Smooth muscle cell (in vitro differentiated cells): ENCODE measurements at regions not wholly inside any gene's neighbourhood (a gene's known extent, or its start where the extent isn't known, plus 50 kb on each side); places are given as distances from the start of the nearest gene placed in this dataset.
"Not testable (repeated sequence)": the region's sequence is repeated elsewhere in the genome, so short reads cannot be mapped to it uniquely, and the experiment has no call there.

ENCODE experiments used
- DNase-seq: peaks from one replicate; lab custom pipeline; 2025; ENCODE audit not compliant: unreplicated experiment; lab: John Stamatoyannopoulos, UW
- H2AFZ ChIP-seq: fragments of 200-600 bp; sonication (generic); 2 replicates; pipeline ENCODE4 v1.6.0; 2016; ENCODE audit warnings: antibody characterized with exemption, low read depth, mild to moderate bottlenecking
- H3F3A ChIP-seq: fragments of 200-600 bp; sonication (generic); 2 replicates; pipeline ENCODE4 v1.6.0; 2017; ENCODE audit warnings: antibody characterized with exemption, low read depth
- H3K27ac ChIP-seq: fragments of 200-600 bp; sonication (generic); 2 replicates; pipeline ENCODE4 v1.5.1; 2016; ENCODE audit warnings: low read depth, mild to moderate bottlenecking
- H3K27me3 ChIP-seq: fragments of 200-600 bp; sonication (generic); 2 replicates; pipeline ENCODE4 v1.6.1; 2016; ENCODE audit warnings: low read depth, mild to moderate bottlenecking
- H3K36me3 ChIP-seq: fragments of 200-600 bp; sonication (generic); 2 replicates; pipeline ENCODE4 v1.5.1; 2016; ENCODE audit warnings: low read depth
- H3K4me1 ChIP-seq: fragments of 200-600 bp; sonication (generic); 2 replicates; pipeline ENCODE4 v1.5.1; 2016; ENCODE audit warnings: low read depth
- H3K4me2 ChIP-seq: fragments of 200-600 bp; sonication (generic); 2 replicates; pipeline ENCODE4 v1.6.0; 2016; ENCODE audit warnings: mild to moderate bottlenecking
- H3K4me3 ChIP-seq: fragments of 200-600 bp; sonication (generic); 2 replicates; pipeline ENCODE4 v1.5.1; 2016; ENCODE audit warnings: mild to moderate bottlenecking
- H3K79me2 ChIP-seq: fragments of 200-600 bp; sonication (generic); 2 replicates; pipeline ENCODE4 v1.6.0; 2016; ENCODE audit warnings: low read depth, mild to moderate bottlenecking
- H3K9ac ChIP-seq: fragments of 200-600 bp; sonication (generic); 2 replicates; pipeline ENCODE4 v1.6.0; 2016; ENCODE audit warnings: low read depth
- H3K9me3 ChIP-seq: fragments of 200-600 bp; sonication (generic); replicated peaks from 2 replicates; pipeline ENCODE4 v1.5.1; 2016; ENCODE audit warnings: low read depth
- H4K20me1 ChIP-seq: fragments of 200-600 bp; sonication (generic); 2 replicates; pipeline ENCODE4 v1.6.0; 2016; ENCODE audit warnings: low read depth
- CTCF ChIP-seq: fragments of 200-600 bp; sonication (generic); IDR thresholded peaks from 2 replicates; pipeline ENCODE4 v1.5.1; 2017; ENCODE audit warnings: borderline replicate concordance, mild to moderate bottlenecking, antibody characterized with exemption; ENCODE audit not compliant: insufficient read depth, poor library complexity, severe bottlenecking
- WGBS: methylation state at CpG from one replicate; pipeline ENCODE4 v1.1.7; 2016; ENCODE audit warnings: low lambda C conversion rate; 5-methylcytosine and 5-hydroxymethylcytosine counted together

- Histone ChIP-seq H3K9me3 (no peaks in the 10 kb centered on the region), H3K4me3 (no peak overlapping the region), H3K27me3 (peaks cover 5% of the 10 kb centered on the region), H3K9ac (no peak overlapping the region), H2AFZ (no peak overlapping the region), H3K79me2 (no peaks in the 10 kb centered on the region), H3K36me3 (no peaks in the 10 kb centered on the region), H3K27ac (no peak overlapping the region), H4K20me1 (no peaks in the 10 kb centered on the region), H3K4me2 (no peak overlapping the region), H3K4me1 (no peaks in the 10 kb centered on the region), H3F3A (no peaks in the 10 kb centered on the region)
- 81% methylated on average over 2 of the region's 2 CpGs for WGBS
- TF ChIP-seq CTCF, result no peak
- no peak for DNase-seq
These were observed 135.7 kb upstream of the COX7C start for GRCh38 chr5:86482008-86482407.

- H3K9ac ChIP-seq, result no peak overlapping the region
- H3K79me2 ChIP-seq, result no peaks in the 10 kb centered on the region
- no peak overlapping the region for H3K4me3 ChIP-seq
- no peaks in the 10 kb centered on the region for H3F3A ChIP-seq
- no peak overlapping the region for H2AFZ ChIP-seq
- H3K4me2 ChIP-seq, result no peak overlapping the region
- no peaks in the 10 kb centered on the region for H4K20me1 ChIP-seq
- 92% methylated on average over 1 of the region's 1 CpG for WGBS
- H3K4me1 ChIP-seq, result no peaks in the 10 kb centered on the region
- DNase-seq, result no peak
- no peak overlapping the region for H3K27ac ChIP-seq
- no peak for TF ChIP-seq CTCF
- no peaks in the 10 kb centered on the region for H3K36me3 ChIP-seq
- no peaks in the 10 kb centered on the region for H3K9me3 ChIP-seq
- peaks cover 10% of the 10 kb centered on the region for H3K27me3 ChIP-seq
These were observed 124.0 kb upstream of the COX7C start for GRCh38 chr5:86493777-86494176.

GRCh38 chr5:86500947-86501346, 116.8 kb upstream of the COX7C start:
- no peak overlapping the region for H3K4me2 ChIP-seq
- H2AFZ ChIP-seq, result peak overlapping the region; percentile 62
- no peaks in the 10 kb centered on the region for H3K9me3 ChIP-seq
- no peak overlapping the region for H3K27ac ChIP-seq
- H4K20me1 ChIP-seq, result no peaks in the 10 kb centered on the region
- no peaks in the 10 kb centered on the region for H3K36me3 ChIP-seq
- H3F3A ChIP-seq, result no peaks in the 10 kb centered on the region
- no peak for DNase-seq
- H3K9ac ChIP-seq, result no peak overlapping the region
- no peaks in the 10 kb centered on the region for H3K27me3 ChIP-seq
- H3K4me3 ChIP-seq, result no peak overlapping the region
- H3K79me2 ChIP-seq, result no peaks in the 10 kb centered on the region
- H3K4me1 ChIP-seq, result no peaks in the 10 kb centered on the region
- TF ChIP-seq CTCF, result peak; percentile 12
- WGBS, result 76% methylated on average over 1 of the region's 1 CpG

GRCh38 chr5:86507574-86507973, 110.2 kb upstream of the COX7C start:
- H3K4me3 ChIP-seq, result no peak overlapping the region
- no peaks in the 10 kb centered on the region for H4K20me1 ChIP-seq
- WGBS, result 89% methylated on average over 4 of the region's 4 CpGs
- TF ChIP-seq CTCF, result no peak
- DNase-seq, result no peak
- no peak overlapping the region for H3K27ac ChIP-seq
- no peaks in the 10 kb centered on the region for H3K36me3 ChIP-seq
- H3K4me2 ChIP-seq, result no peak overlapping the region
- no peaks in the 10 kb centered on the region for H3F3A ChIP-seq
- no peak overlapping the region for H2AFZ ChIP-seq
- H3K4me1 ChIP-seq, result no peaks in the 10 kb centered on the region
- no peaks in the 10 kb centered on the region for H3K79me2 ChIP-seq
- H3K27me3 ChIP-seq, result no peaks in the 10 kb centered on the region
- no peak overlapping the region for H3K9ac ChIP-seq
- no peaks in the 10 kb centered on the region for H3K9me3 ChIP-seq

- H3K79me2 ChIP-seq, H3K9me3 ChIP-seq, DNase-seq, H3F3A ChIP-seq, H4K20me1 ChIP-seq, H3K4me2 ChIP-seq, H3K36me3 ChIP-seq, H2AFZ ChIP-seq, H3K27ac ChIP-seq, H3K9ac ChIP-seq, H3K4me1 ChIP-seq, H3K4me3 ChIP-seq, H3K27me3 ChIP-seq: not testable (repeated sequence)
- WGBS, result 98% methylated on average over 13 of the region's 21 CpGs
These were observed 107.3 kb upstream of the COX7C start for GRCh38 chr5:86510330-86510915.
